ENCODE measurements at regions not wholly inside any gene's neighbourhood (a gene's known extent, or its start where the extent isn't known, plus 50 kb on each side); places are given as distances from the start of the nearest gene placed in this dataset.

- TF ChIP-seq CTCF (IDR thresholded peaks at IDR 0.05; ENCODE audit: low read length) (no peak), EZH2 (optimal IDR thresholded peaks at IDR 0.05; ENCODE audit: low read depth, low read length) (no peak), EZH2phosphoT487 (IDR thresholded peaks at IDR 0.05; ENCODE audit: low read length) (no peak)
Measured at GRCh38 chr11:101369835-101370234, 214.0 kb downstream of the TRPC6 start.

Measured in MM.1S (cell line).